ENCODE measurements at regions not wholly inside any gene's neighbourhood (a gene's known extent, or its start where the extent isn't known, plus 50 kb on each side); places are given as distances from the start of the nearest gene placed in this dataset.

DNA sequence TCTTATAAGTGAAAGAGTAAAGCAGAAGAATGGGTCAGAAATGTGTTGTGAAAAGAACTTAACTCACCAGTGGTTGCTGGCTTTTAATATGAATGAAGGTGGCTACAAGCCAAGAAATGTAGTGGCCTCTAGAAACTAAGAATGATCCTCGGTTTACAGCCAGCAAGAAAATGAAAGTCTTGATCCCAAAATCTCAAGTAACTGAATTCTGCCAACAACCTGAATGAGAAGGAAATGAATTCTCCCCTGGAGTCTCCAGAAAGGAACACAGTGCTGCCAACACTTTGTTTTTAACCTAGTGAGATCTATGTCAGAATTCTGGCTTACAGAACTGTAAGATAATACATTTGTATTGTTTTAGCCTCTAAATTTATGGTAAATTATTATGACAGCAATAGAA is 193.0 kb downstream of the FZD1 start:
- TF ChIP-seq, protein P1, sequence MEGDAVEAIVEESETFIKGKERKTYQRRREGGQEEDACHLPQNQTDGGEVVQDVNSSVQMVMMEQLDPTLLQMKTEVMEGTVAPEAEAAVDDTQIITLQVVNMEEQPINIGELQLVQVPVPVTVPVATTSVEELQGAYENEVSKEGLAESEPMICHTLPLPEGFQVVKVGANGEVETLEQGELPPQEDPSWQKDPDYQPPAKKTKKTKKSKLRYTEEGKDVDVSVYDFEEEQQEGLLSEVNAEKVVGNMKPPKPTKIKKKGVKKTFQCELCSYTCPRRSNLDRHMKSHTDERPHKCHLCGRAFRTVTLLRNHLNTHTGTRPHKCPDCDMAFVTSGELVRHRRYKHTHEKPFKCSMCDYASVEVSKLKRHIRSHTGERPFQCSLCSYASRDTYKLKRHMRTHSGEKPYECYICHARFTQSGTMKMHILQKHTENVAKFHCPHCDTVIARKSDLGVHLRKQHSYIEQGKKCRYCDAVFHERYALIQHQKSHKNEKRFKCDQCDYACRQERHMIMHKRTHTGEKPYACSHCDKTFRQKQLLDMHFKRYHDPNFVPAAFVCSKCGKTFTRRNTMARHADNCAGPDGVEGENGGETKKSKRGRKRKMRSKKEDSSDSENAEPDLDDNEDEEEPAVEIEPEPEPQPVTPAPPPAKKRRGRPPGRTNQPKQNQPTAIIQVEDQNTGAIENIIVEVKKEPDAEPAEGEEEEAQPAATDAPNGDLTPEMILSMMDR (IDR thresholded peaks at IDR 0.05; ENCODE audit: insufficient read depth, low read length, poor library complexity, severe bottlenecking): no peak
- TF ChIP-seq EZH2phosphoT487 (conservative IDR thresholded peaks at IDR 0.05; ENCODE audit: low read length): no peak

All from SU-DHL-6 (cell line).